Lower lobe of right lung (tissue), 2 donors: ENCODE measurements at regions not wholly inside any gene's neighbourhood (a gene's known extent, or its start where the extent isn't known, plus 50 kb on each side); places are given as distances from the start of the nearest gene placed in this dataset.

Experiments used
- ATAC-seq, 2 donors: fragments of 200-7000 bp; cut with Tn5 transposase; one replicate each; pipeline ENCODE4 v1.9.1; 2020 to 2022; ENCODE audit warnings: mild to moderate bottlenecking in 2 of 2, moderate library complexity in 2 of 2
- DNase-seq: peaks from one replicate; pipeline ENCODE4 v3.0.0-alpha.2; 2020
- H3K27ac ChIP-seq: fragments of 200-600 bp; one replicate; pipeline ENCODE4 v1.8.0; 2022
- H3K27me3 ChIP-seq: fragments of 200-600 bp; one replicate; pipeline ENCODE4 v1.8.0; 2022; ENCODE audit warnings: low read depth
- H3K36me3 ChIP-seq: fragments of 200-600 bp; one replicate; pipeline ENCODE4 v1.8.0; 2022; ENCODE audit warnings: mild to moderate bottlenecking
- H3K4me1 ChIP-seq: fragments of 200-600 bp; one replicate; pipeline ENCODE4 v1.8.0; 2022
- H3K4me3 ChIP-seq: fragments of 200-600 bp; one replicate; pipeline ENCODE4 v1.8.0; 2022; ENCODE audit warnings: mild to moderate bottlenecking
- H3K9me3 ChIP-seq: fragments of 200-600 bp; one replicate; pipeline ENCODE4 v1.8.0; 2022
- CTCF ChIP-seq: fragments of 200-600 bp; IDR thresholded peaks from one replicate; pipeline ENCODE4 v1.8.0; 2022; ENCODE audit warnings: antibody characterized with exemption, mild to moderate bottlenecking
- intact Hi-C: fragments of 100-400 bp; cut with DNase I; formaldehyde crosslinking; loops from one replicate; pipeline ENCODE4 v1.11.0; 2022
- donor health status: DM: no; HTN: yes; CAD: no; lungs with severe emphysema.

- Histone ChIP-seq H3K4me3 (no peak overlapping the region), H3K36me3 (no peaks in the 10 kb centered on the region), H3K27ac (no peak overlapping the region), H3K27me3 (no peaks in the 10 kb centered on the region), H3K9me3 (no peaks in the 10 kb centered on the region), H3K4me1 (no peaks in the 10 kb centered on the region)
- DNase-seq (no peak), ATAC-seq (peak in 1 of 2 donors; percentile 11)
- no peak for TF ChIP-seq CTCF
- intact Hi-C loops, result no loop called here
Measured at GRCh38 chr13:22427783-22428182, 753.0 kb upstream of the SGCG start.

GRCh38 chr13:22428188-22428828 is 752.5 kb upstream of the SGCG start:
- H3K9me3 ChIP-seq, result no peaks in the 10 kb centered on the region
- H3K4me3 ChIP-seq, result no peak overlapping the region
- ATAC-seq, result peak; percentile 72 to 79
- no peaks in the 10 kb centered on the region for H3K27me3 ChIP-seq
- no peaks in the 10 kb centered on the region for H3K4me1 ChIP-seq
- no peaks in the 10 kb centered on the region for H3K36me3 ChIP-seq
- no peak for DNase-seq
- no peak for TF ChIP-seq CTCF
- intact Hi-C loops, result no loop called here
- peak overlapping the region; percentile 9 for H3K27ac ChIP-seq

GRCh38 chr13:22432690-22433089 is 748.1 kb upstream of the SGCG start:
- Histone ChIP-seq H3K4me3 (no peak overlapping the region), H3K27ac (no peak overlapping the region), H3K27me3 (no peaks in the 10 kb centered on the region), H3K4me1 (no peaks in the 10 kb centered on the region), H3K9me3 (no peaks in the 10 kb centered on the region), H3K36me3 (no peaks in the 10 kb centered on the region)
- TF ChIP-seq CTCF, result no peak
- intact Hi-C loops, result no loop called here
- DNase-seq (no peak), ATAC-seq (no peak)

- ATAC-seq (no peak), DNase-seq (no peak)
- Histone ChIP-seq H3K27ac (no peak overlapping the region), H3K4me3 (no peak overlapping the region), H3K9me3 (no peaks in the 10 kb centered on the region), H3K27me3 (no peaks in the 10 kb centered on the region), H3K36me3 (no peaks in the 10 kb centered on the region), H3K4me1 (no peaks in the 10 kb centered on the region)
- no peak for TF ChIP-seq CTCF
- intact Hi-C loops, result no loop called here
Measured at GRCh38 chr13:22447132-22447886, 733.5 kb upstream of the SGCG start.

- no peaks in the 10 kb centered on the region for H3K27me3 ChIP-seq
- H3K36me3 ChIP-seq, result no peaks in the 10 kb centered on the region
- no peak for ATAC-seq
- DNase-seq, result no peak
- no peak for TF ChIP-seq CTCF
- H3K27ac ChIP-seq, result no peak overlapping the region
- H3K4me3 ChIP-seq, result no peak overlapping the region
- H3K4me1 ChIP-seq, result no peaks in the 10 kb centered on the region
- no peaks in the 10 kb centered on the region for H3K9me3 ChIP-seq
- intact Hi-C loops, result no loop called here
Measured at GRCh38 chr13:22449251-22449650, 731.5 kb upstream of the SGCG start.
